HG02973 (cell line): ENCODE measurements at regions not wholly inside any gene's neighbourhood (a gene's known extent, or its start where the extent isn't known, plus 50 kb on each side); places are given as distances from the start of the nearest gene placed in this dataset.
"Not testable (repeated sequence)": the region's sequence is repeated elsewhere in the genome, so short reads cannot be mapped to it uniquely, and the experiment has no call there.

Source experiments
- ATAC-seq: cut with Tn5 transposase; IDR thresholded peaks from one replicate; pipeline ENCODE4 v1.9.1; 2021; ENCODE audit warnings: moderate library complexity; ENCODE audit not compliant: unreplicated experiment

DNA sequence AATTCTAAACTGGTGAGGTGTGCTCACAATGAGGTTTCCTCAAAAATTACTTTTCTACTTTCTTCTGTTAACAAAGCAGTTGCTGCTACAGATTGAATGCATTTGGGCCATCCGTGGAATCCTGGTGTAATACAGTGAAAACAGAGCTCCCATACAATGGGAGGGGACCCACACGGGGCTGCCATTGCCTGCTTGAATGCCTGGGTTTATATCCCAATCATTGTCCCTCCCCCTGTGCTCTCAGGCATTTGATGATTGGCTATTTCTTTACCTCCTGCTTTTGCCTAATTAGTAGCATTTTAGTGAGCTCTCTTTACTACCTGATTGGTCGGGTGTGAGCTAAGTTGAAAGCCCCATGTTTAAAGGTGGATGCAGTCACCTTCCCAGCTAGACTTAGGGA is 52.9 kb upstream of the CSF1 start:
- not testable (repeated sequence) for ATAC-seq

DNA sequence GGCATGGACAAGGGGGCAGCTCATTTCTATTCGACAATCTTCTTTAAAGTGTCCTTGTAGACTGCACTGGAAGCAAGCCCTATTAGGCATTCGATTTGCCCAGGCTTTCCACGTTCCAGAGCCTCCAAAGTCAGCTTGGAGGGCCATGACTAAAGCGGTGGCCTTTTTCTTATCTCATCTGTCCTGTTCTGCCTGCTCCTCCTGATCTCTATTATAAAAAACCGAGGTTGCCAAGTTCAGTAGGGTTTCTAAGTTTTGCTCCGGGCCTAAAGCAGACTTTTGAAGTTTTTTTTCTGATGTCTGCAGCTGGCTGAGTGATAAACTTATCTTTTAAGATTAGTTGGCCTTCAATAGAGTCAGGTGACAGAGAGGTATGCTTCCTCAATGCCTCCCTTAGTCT is 54.7 kb upstream of the CSF1 start:
- ATAC-seq = not testable (repeated sequence)

- not testable (repeated sequence) for ATAC-seq
Measured at GRCh38 chr1:109853972-109854371, 56.7 kb upstream of the CSF1 start.

- ATAC-seq = not testable (repeated sequence)
Measured at GRCh38 chr1:109852221-109853015, 58.2 kb upstream of the CSF1 start.

- ATAC-seq = no peak
Measured at GRCh38 chr1:109850827-109851226, 59.8 kb upstream of the CSF1 start.

DNA sequence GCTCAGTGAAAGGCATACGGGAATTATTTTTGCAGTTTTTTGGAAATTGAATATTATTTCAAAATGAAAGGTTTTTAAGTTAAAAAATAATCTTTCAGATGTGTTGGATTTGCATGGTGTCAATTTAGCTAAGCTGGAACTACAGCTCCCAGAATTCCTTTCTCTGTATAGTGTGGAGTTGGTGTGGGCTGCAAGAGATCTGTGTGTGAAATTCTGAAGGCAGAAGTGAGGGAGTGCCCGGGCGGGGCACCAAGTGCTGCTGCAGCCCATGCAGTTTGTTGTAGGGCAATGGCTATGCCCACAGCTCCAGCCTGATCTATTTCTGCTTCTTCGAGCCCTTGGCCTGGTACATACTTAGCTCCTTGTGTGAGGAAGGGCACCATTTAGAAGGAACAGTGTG is 60.5 kb upstream of the CSF1 start:
- ATAC-seq = no peak

DNA sequence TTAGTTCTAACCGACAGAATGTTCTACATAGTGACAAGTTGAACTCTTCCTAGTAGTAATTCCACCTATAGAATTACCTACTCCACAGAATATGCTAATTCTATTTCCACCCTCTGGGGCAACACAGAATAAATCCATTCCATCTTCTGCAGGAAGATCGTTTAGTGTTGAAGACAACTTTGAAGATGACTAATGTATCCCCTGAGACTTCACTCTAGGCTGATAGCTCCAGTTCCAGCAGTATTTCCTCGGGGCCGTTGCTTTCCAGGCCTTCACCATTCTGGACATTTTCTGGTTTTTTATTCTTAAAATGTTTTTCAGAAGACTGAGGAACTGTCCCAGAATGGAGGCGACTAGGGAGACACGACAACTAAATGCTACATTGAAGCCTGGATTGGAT is 61.0 kb upstream of the CSF1 start:
- no peak for ATAC-seq

DNA sequence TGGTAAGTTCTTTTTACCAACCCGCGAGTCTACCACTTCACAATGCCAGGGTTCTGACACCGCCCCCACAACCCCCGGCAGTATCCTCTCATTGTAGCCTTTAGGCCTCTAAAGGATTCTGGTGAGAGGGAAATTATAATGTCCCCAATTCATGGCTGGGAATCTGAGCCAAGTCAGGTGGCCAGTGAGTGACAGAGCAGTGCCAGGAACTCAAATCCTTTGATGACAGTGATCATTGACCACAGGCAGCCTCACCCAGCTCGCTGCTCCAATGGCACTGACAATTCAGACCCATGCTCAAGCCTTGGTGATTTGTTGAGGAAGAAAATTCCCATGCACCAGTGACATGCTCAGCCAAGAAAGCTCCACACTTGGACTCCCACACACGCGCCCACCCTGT is 63.4 kb upstream of the CSF1 start:
- no peak for ATAC-seq

DNA sequence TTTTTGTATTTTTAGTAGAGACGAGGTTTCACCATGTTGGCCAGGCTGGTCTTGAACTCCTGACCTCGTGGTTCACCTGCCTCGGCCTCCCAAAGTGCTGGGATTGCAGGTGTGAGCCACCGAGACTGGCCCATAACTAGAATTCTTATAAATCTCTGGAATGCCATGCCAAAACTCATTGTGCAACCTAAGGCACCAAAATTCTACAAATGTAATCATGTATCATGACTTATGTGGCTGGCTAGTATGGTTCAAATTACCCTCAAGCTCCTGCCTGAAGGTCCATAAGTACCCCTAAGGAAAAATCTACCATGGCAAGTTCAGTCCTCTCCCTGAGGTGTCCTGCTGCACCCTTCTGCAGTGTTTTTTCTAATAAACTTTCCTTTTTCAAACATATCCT is 63.8 kb upstream of the CSF1 start:
- no peak for ATAC-seq

GRCh38 chr1:109846162-109846561 is 64.5 kb upstream of the CSF1 start:
- no peak for ATAC-seq

- no peak for ATAC-seq
Measured at GRCh38 chr1:109845658-109846057, 65.0 kb upstream of the CSF1 start.

- no peak for ATAC-seq
Measured at GRCh38 chr1:109844609-109845008, 66.0 kb upstream of the CSF1 start.

GRCh38 chr1:109840011-109840629 is 70.5 kb upstream of the CSF1 start:
- ATAC-seq = no peak

DNA sequence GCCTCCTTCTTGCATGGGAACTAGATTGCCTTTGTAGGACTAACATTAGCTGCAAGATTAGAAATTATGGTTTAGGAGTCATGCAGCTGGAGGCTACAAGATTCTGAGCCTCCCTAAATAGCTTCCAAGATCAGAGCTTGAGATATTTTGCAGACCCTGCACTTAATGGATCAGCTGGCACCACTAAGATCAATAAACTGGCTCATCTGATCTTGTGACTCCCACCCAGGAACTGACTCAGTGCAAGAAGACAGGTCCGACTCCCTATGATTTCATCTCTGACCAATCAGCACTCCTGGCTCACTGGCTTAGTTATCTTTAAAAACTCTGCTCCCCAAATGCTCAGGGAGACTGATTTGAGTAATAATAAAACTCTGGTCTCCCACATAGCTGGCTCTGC is 71.4 kb upstream of the CSF1 start:
- ATAC-seq = not testable (repeated sequence)

DNA sequence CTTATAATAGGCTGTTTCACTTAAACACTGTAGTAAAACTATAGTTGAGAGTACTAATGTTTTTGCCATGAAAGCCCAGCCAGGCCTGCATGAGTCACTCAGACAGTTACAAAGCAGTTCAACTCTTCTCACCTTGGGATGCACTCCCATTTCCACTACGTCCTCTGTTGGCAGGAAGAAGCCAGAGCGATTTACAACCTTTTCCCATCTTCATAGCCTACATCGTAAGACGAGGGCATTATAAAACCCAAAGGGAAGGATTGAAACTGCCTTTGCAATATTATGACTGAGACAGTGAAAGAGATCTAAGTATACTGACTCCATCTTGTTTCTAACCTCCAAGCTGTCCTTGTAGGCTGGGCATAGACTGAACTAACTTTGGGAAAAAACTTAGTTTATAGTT is 71.8 kb upstream of the CSF1 start:
- ATAC-seq = no peak

GRCh38 chr1:109837852-109838570 is 72.6 kb upstream of the CSF1 start:
- ATAC-seq = no peak

- not testable (repeated sequence) for ATAC-seq
Measured at GRCh38 chr1:109835645-109836044, 71.9 kb upstream of the EPS8L3 start.

- no peak for ATAC-seq
Measured at GRCh38 chr1:109834951-109835350, 71.2 kb upstream of the EPS8L3 start.

GRCh38 chr1:109832945-109833344 is 69.2 kb upstream of the EPS8L3 start:
- ATAC-seq = no peak

GRCh38 chr1:109828756-109829505 is 65.2 kb upstream of the EPS8L3 start:
- no peak for ATAC-seq

- no peak for ATAC-seq
Measured at GRCh38 chr1:109827986-109828385, 64.3 kb upstream of the EPS8L3 start.
